Neural progenitor cell (in vitro differentiated cells): ENCODE measurements at regions not wholly inside any gene's neighbourhood (a gene's known extent, or its start where the extent isn't known, plus 50 kb on each side); places are given as distances from the start of the nearest gene placed in this dataset.

Source experiments
- DNase-seq: peaks from one replicate; pipeline ENCODE4 v3.0.0-alpha.2; 2016; ENCODE audit warnings: low spot score
- H2AFZ ChIP-seq: fragments of 200-600 bp; sonication (generic); replicated peaks from 2 replicates; pipeline ENCODE4 v1.6.1; 2016; ENCODE audit warnings: antibody characterized with exemption
- H3F3A ChIP-seq: fragments of 200-600 bp; sonication (generic); 2 replicates; pipeline ENCODE4 v1.6.1; 2016; ENCODE audit warnings: antibody characterized with exemption, low read depth
- H3K27ac ChIP-seq: fragments of 200-600 bp; sonication (generic); 2 replicates; pipeline ENCODE4 v1.5.1; 2016; ENCODE audit warnings: mild to moderate bottlenecking
- H3K27me3 ChIP-seq: fragments of 200-600 bp; sonication (generic); 2 replicates; pipeline ENCODE4 v1.6.1; 2016; ENCODE audit warnings: mild to moderate bottlenecking, moderate library complexity
- H3K36me3 ChIP-seq: fragments of 200-600 bp; sonication (generic); 2 replicates; pipeline ENCODE4 v1.5.1; 2016
- H3K4me1 ChIP-seq: fragments of 200-600 bp; sonication (generic); 2 replicates; pipeline ENCODE4 v1.6.1; 2016; ENCODE audit warnings: mixed run types
- H3K4me2 ChIP-seq: fragments of 200-600 bp; sonication (generic); 2 replicates; pipeline ENCODE4 v1.6.1; 2016
- H3K4me3 ChIP-seq: fragments of 200-600 bp; sonication (generic); 2 replicates; pipeline ENCODE4 v1.5.1; 2016
- H3K79me2 ChIP-seq: fragments of 200-600 bp; sonication (generic); 2 replicates; pipeline ENCODE4 v1.6.1; 2016; ENCODE audit warnings: low read depth
- H3K9ac ChIP-seq: fragments of 200-600 bp; sonication (generic); 2 replicates; pipeline ENCODE4 v1.6.1; 2016
- H3K9me3 ChIP-seq: fragments of 200-600 bp; sonication (generic); 2 replicates; pipeline ENCODE4 v1.5.1; 2016; ENCODE audit warnings: low read depth
- H4K20me1 ChIP-seq: fragments of 200-600 bp; sonication (generic); 2 replicates; pipeline ENCODE4 v1.6.1; 2016; ENCODE audit warnings: low read depth
- H3K27ac Mint-ChIP-seq: 3 replicates; pipeline ENCODE4 v1.8.0; 2021; ENCODE audit warnings: mixed read lengths
- H3K27me3 Mint-ChIP-seq: 2 replicates; pipeline ENCODE4 v1.8.0; 2022; ENCODE audit warnings: low read depth, mild to moderate bottlenecking, inconsistent platforms, moderate library complexity, mixed read lengths; ENCODE audit not compliant: insufficient read depth
- H3K36me3 Mint-ChIP-seq: 3 replicates; pipeline ENCODE4 v1.8.0; 2021; ENCODE audit warnings: mixed read lengths
- H3K4me1 Mint-ChIP-seq: 3 replicates; pipeline ENCODE4 v1.8.0; 2021; ENCODE audit warnings: mixed read lengths
- H3K4me3 Mint-ChIP-seq: 3 replicates; pipeline ENCODE4 v1.8.0; 2021; ENCODE audit warnings: mild to moderate bottlenecking, moderate library complexity, mixed read lengths
- H3K9me3 Mint-ChIP-seq: 3 replicates; pipeline ENCODE4 v1.8.0; 2020; ENCODE audit warnings: mixed read lengths
- EZH2 ChIP-seq: fragments of 200-600 bp; sonication (generic); IDR thresholded peaks from 2 replicates; pipeline ENCODE4 v1.6.1; 2017; ENCODE audit warnings: antibody characterized with exemption, mild to moderate bottlenecking, moderate library complexity
- EZH2phosphoT487 ChIP-seq: fragments of 200-600 bp; sonication (generic); IDR thresholded peaks from 2 replicates; pipeline ENCODE4 v1.6.1; 2017; ENCODE audit warnings: antibody characterized with exemption
- TF ChIP-seq, protein P1 (sequence below): fragments of 200-600 bp; sonication (generic); IDR thresholded peaks from 2 replicates; pipeline ENCODE4 v1.5.1; 2017; ENCODE audit warnings: antibody characterized with exemption, mild to moderate bottlenecking

DNA sequence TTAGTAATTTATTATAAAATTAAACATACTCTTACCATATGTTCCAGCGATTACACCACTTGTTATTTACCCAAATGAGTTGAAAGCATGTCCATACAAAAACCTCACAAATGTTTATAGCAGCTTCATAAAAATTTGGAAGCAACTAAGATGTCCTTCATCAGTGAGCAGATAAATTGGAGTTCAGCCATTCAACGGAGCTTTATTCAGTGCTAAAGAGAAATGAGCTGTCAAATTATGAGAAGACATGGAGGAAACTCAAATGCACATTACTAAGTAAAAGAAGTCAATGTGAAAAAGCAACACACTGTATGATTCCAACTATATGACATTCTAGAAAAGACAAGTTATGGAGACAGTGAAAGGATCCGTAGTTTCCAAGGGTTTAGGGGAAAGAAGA lies 606.7 kb upstream of the TMPRSS15 start:
- Mint-ChIP-seq H3K27ac (no peak overlapping the region), H3K4me1 (no peaks in the 10 kb centered on the region), H3K4me3 (no peak overlapping the region), H3K27me3 (no peaks in the 10 kb centered on the region), H3K9me3 (no peaks in the 10 kb centered on the region), H3K36me3 (no peaks in the 10 kb centered on the region)
- no peak overlapping the region for H3K27ac ChIP-seq
- no peaks in the 10 kb centered on the region for H3K79me2 ChIP-seq
- H3K4me3 ChIP-seq, result no peak overlapping the region
- no peak for DNase-seq
- peaks cover 3% of the 10 kb centered on the region for H3K9me3 ChIP-seq
- no peaks in the 10 kb centered on the region for H3K27me3 ChIP-seq
- no peaks in the 10 kb centered on the region for H3K36me3 ChIP-seq
- H3F3A ChIP-seq, result no peaks in the 10 kb centered on the region
- H3K9ac ChIP-seq, result no peak overlapping the region
- no peak overlapping the region for H3K4me2 ChIP-seq
- TF ChIP-seq EZH2phosphoT487 (no peak), EZH2 (no peak)
- TF ChIP-seq, protein P1, sequence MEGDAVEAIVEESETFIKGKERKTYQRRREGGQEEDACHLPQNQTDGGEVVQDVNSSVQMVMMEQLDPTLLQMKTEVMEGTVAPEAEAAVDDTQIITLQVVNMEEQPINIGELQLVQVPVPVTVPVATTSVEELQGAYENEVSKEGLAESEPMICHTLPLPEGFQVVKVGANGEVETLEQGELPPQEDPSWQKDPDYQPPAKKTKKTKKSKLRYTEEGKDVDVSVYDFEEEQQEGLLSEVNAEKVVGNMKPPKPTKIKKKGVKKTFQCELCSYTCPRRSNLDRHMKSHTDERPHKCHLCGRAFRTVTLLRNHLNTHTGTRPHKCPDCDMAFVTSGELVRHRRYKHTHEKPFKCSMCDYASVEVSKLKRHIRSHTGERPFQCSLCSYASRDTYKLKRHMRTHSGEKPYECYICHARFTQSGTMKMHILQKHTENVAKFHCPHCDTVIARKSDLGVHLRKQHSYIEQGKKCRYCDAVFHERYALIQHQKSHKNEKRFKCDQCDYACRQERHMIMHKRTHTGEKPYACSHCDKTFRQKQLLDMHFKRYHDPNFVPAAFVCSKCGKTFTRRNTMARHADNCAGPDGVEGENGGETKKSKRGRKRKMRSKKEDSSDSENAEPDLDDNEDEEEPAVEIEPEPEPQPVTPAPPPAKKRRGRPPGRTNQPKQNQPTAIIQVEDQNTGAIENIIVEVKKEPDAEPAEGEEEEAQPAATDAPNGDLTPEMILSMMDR, result no peak
- H2AFZ ChIP-seq, result no peak overlapping the region
- no peaks in the 10 kb centered on the region for H3K4me1 ChIP-seq
- H4K20me1 ChIP-seq, result no peaks in the 10 kb centered on the region

- no peaks in the 10 kb centered on the region for H3K9me3 Mint-ChIP-seq
- H4K20me1 ChIP-seq, result no peaks in the 10 kb centered on the region
- DNase-seq, result no peak
- H3K9ac ChIP-seq, result no peak overlapping the region
- no peaks in the 10 kb centered on the region for H3F3A ChIP-seq
- no peak for TF ChIP-seq EZH2
- H3K4me1 ChIP-seq, result no peaks in the 10 kb centered on the region
- H2AFZ ChIP-seq, result no peak overlapping the region
- no peaks in the 10 kb centered on the region for H3K36me3 ChIP-seq
- H3K4me1 Mint-ChIP-seq, result no peaks in the 10 kb centered on the region
- H3K27me3 Mint-ChIP-seq, result no peaks in the 10 kb centered on the region
- no peak overlapping the region for H3K27ac ChIP-seq
- H3K79me2 ChIP-seq, result no peaks in the 10 kb centered on the region
- H3K27ac Mint-ChIP-seq, result no peak overlapping the region
- no peak overlapping the region for H3K4me3 Mint-ChIP-seq
- no peaks in the 10 kb centered on the region for H3K36me3 Mint-ChIP-seq
- H3K4me2 ChIP-seq, result no peak overlapping the region
- H3K4me3 ChIP-seq, result no peak overlapping the region
- H3K27me3 ChIP-seq, result no peaks in the 10 kb centered on the region
- peaks cover 3% of the 10 kb centered on the region for H3K9me3 ChIP-seq
Observed at GRCh38 chr21:19010996-19011395, 607.4 kb upstream of the TMPRSS15 start.

GRCh38 chr21:19011451-19011850 lies 607.9 kb upstream of the TMPRSS15 start:
- H3K4me1 Mint-ChIP-seq, result no peaks in the 10 kb centered on the region
- no peak overlapping the region for H2AFZ ChIP-seq
- no peaks in the 10 kb centered on the region for H3K27me3 ChIP-seq
- H3K9ac ChIP-seq, result no peak overlapping the region
- DNase-seq, result no peak
- H3F3A ChIP-seq, result no peaks in the 10 kb centered on the region
- no peaks in the 10 kb centered on the region for H3K36me3 ChIP-seq
- no peak overlapping the region for H3K4me3 ChIP-seq
- no peaks in the 10 kb centered on the region for H3K4me1 ChIP-seq
- H3K27ac Mint-ChIP-seq, result no peak overlapping the region
- no peaks in the 10 kb centered on the region for H3K9me3 Mint-ChIP-seq
- H4K20me1 ChIP-seq, result no peaks in the 10 kb centered on the region
- H3K4me2 ChIP-seq, result no peak overlapping the region
- peaks cover 3% of the 10 kb centered on the region for H3K9me3 ChIP-seq
- H3K79me2 ChIP-seq, result no peaks in the 10 kb centered on the region
- H3K4me3 Mint-ChIP-seq, result no peak overlapping the region
- no peak overlapping the region for H3K27ac ChIP-seq
- H3K36me3 Mint-ChIP-seq, result no peaks in the 10 kb centered on the region
- H3K27me3 Mint-ChIP-seq, result no peaks in the 10 kb centered on the region
- TF ChIP-seq EZH2 (no peak), EZH2phosphoT487 (no peak)
- TF ChIP-seq, protein P1, result no peak

DNA sequence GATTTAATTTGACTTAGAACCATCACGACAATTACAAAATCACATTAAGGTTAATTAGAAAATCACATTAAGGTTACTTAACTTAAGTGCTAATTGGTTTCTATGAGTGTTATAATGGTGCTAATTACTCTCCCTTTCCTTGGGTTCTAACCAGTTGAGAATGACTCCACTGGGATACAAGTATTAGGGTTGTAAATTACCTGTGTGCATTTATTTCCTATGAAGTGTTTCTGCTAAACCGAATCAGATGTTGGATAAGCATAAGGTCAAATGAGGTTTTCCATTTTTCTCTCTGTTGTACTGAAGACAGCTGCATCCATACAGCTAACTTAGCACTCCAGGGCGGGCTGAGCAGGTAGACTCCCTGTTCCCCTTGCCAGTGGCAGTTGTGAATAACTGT lies 610.3 kb upstream of the TMPRSS15 start:
- H3K9ac ChIP-seq, result no peak overlapping the region
- no peak overlapping the region for H3K27ac Mint-ChIP-seq
- no peak overlapping the region for H3K27ac ChIP-seq
- no peak for DNase-seq
- H3K4me3 Mint-ChIP-seq, result no peak overlapping the region
- no peaks in the 10 kb centered on the region for H3K4me1 ChIP-seq
- no peaks in the 10 kb centered on the region for H3K9me3 Mint-ChIP-seq
- H3K9me3 ChIP-seq, result peaks cover 3% of the 10 kb centered on the region
- no peaks in the 10 kb centered on the region for H3K27me3 ChIP-seq
- H3K36me3 Mint-ChIP-seq, result no peaks in the 10 kb centered on the region
- H3K79me2 ChIP-seq, result no peaks in the 10 kb centered on the region
- no peak overlapping the region for H3K4me3 ChIP-seq
- H3K4me1 Mint-ChIP-seq, result no peaks in the 10 kb centered on the region
- no peak overlapping the region for H2AFZ ChIP-seq
- no peak overlapping the region for H3K4me2 ChIP-seq
- H3F3A ChIP-seq, result no peaks in the 10 kb centered on the region
- H3K36me3 ChIP-seq, result no peaks in the 10 kb centered on the region
- no peaks in the 10 kb centered on the region for H4K20me1 ChIP-seq
- no peaks in the 10 kb centered on the region for H3K27me3 Mint-ChIP-seq
- TF ChIP-seq, protein P1, result no peak
- TF ChIP-seq EZH2phosphoT487, result no peak
- TF ChIP-seq EZH2, result no peak
